ENCODE measurements at regions not wholly inside any gene's neighbourhood (a gene's known extent, or its start where the extent isn't known, plus 50 kb on each side); places are given as distances from the start of the nearest gene placed in this dataset.
"Not testable (repeated sequence)": the region's sequence is repeated elsewhere in the genome, so short reads cannot be mapped to it uniquely, and the experiment has no call there.

- intact Hi-C loops (cut with DNase I, micrococcal nuclease) = no loop called here
- no peak for ATAC-seq
- no peak for DNase-seq
These were observed 106.6 kb upstream of the CTBP2 start for GRCh38 chr10:125266966-125267365.

DNA sequence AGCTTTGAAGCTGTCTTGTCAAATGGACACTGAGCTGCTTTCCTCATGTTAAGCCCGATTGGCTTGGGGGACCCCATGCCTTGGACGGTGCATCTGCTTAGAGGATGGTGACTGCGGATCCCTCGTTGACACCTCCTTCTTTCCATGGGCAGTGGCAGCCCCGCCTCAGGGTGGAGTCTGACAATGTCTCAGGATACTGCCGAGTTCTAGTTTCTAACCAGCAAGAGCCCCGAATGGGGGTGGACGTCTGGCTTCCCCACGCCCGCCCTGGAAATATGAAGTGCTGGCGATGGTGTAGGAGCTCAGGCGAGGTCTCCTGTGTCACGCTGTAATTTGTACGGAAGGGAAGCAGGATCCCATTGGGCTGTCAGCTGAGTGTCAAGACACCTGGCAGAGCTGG lies 106.2 kb upstream of the CTBP2 start:
- ATAC-seq = no peak
- DNase-seq = no peak
- intact Hi-C loops (cut with DNase I, micrococcal nuclease) = no loop called here

DNA sequence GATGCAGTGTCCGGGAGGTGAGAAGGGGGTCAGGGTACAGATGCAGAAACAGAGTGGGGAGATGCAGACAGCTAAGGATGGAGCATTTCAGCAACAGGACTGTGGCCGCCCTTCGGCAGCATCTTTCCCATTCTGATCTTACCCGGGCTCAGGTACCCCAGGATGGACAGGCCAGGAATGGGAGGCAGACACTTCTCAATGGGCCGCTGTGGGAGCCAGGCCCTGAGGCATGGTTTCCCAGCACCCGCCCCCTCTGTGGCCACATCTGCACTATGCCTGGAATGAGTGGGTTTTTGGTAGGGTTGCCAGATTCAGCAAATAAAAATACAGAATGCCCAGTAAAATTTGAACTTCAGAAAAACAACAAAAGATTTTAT lies 105.2 kb upstream of the CTBP2 start:
- DNase-seq (no peak), ATAC-seq (no peak)
- intact Hi-C loops (cut with DNase I, micrococcal nuclease) = no loop called here

GRCh38 chr10:125264757-125265578 lies 104.6 kb upstream of the CTBP2 start:
- ATAC-seq (no peak), DNase-seq (no peak)

GRCh38 chr10:125264091-125264490 lies 103.7 kb upstream of the CTBP2 start:
- ATAC-seq = no peak
- intact Hi-C loops (cut with DNase I, micrococcal nuclease) = no loop called here
- DNase-seq = no peak

More at GRCh38 chr10:125264757-125265578, 104.6 kb upstream of the CTBP2 start:
- intact Hi-C loops (cut with DNase I, micrococcal nuclease) = no loop called here

GRCh38 chr10:125263551-125263950 lies 103.2 kb upstream of the CTBP2 start:
- no peak for DNase-seq
- intact Hi-C loops (cut with DNase I, micrococcal nuclease) = no loop called here
- ATAC-seq = no peak

DNA sequence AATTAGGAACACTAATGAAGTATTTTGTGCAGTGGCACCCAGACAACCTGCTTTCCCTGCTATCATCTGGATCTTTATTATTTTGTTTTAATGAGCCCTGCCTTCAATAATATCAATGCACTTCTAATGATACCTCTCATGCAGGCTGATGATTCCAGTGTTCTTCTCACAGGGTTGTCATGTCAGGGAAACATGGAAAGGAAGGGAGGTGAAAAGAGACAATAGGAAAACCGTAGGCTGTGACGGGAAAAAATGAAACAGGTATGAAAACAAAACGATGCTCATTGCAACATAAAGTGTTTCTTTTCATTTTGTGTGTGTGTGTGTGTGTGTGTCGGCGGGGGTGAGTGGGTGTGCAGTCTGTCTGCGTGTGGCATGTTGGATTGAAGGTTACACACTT lies 102.6 kb upstream of the CTBP2 start:
- no peak for DNase-seq
- no peak for ATAC-seq
- intact Hi-C loops (cut with DNase I, micrococcal nuclease) = no loop called here

DNA sequence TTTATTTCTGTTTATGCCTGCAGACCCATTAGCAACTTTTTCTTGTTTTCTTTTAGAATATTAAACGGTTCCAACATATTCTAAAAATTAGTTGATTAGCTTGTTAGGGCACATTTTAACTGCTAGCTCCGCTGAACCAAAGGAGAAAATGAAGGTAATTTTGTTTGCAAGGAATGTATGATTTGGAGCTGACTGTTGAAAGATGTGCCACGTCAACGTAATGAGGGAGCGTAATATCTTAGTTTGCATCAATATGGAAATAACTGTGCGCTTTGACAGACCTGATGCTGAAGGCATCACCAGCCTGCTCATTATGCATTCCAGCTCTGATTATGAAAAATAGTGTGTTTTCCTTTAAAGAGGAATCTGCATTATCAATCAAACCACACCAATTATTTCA lies 102.0 kb upstream of the CTBP2 start:
- intact Hi-C loops (cut with DNase I, micrococcal nuclease) = no loop called here
- DNase-seq (no peak), ATAC-seq (no peak)

GRCh38 chr10:125261491-125262186 lies 101.3 kb upstream of the CTBP2 start:
- intact Hi-C loops (cut with DNase I, micrococcal nuclease) = no loop called here

DNA sequence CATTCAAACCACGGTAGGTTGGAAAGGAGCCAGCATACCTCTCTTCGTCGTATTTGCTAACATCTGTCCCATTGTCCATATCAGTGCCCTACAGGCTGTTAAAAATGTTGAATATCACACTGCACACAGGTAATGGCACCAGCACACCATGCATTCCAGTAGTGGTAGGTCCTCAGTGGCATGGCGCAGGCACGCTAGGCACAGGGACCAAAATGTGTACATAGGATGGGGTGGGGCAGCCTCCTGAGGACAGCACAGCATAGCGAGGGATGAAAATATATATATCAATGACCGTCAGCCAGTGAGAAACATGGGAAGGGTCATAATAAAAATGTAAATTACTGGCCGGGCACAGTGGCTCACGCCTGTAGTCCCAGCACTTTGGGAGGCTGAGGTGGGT lies 99.9 kb upstream of the CTBP2 start:
- no peak for DNase-seq
- no peak for ATAC-seq

More at GRCh38 chr10:125261491-125262186, 101.3 kb upstream of the CTBP2 start:
- DNase-seq (no peak), ATAC-seq (no peak)

GRCh38 chr10:125259651-125260050 lies 99.3 kb upstream of the CTBP2 start:
- intact Hi-C loops (cut with DNase I, micrococcal nuclease) = no loop called here
- DNase-seq = no peak
- ATAC-seq = no peak

More for the DNA sequence above, 99.9 kb upstream of the CTBP2 start:
- intact Hi-C loops (cut with DNase I, micrococcal nuclease) = no loop called here

DNA sequence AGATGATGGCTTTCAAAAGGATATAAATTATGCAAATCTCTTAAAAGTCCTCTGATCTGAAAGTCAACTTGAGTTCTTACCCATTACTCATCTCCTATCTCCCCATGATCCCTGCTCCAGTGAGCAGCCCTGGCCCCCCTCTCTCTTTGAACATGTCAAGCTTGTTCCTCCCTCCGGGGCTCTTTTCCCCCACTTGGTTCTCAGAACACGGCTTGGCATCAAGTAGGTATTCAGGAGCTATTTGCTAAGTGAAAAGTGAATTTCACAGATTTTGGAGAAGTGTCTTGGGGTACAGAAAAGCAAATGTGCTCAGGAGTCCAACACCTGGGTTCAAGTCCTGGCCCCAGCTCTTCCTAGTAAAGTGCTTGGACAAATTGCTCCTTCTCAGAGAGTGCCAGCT lies 98.3 kb upstream of the CTBP2 start:
- DNase-seq (no peak), ATAC-seq (no peak)
- intact Hi-C loops (cut with DNase I, micrococcal nuclease) = no loop called here

DNA sequence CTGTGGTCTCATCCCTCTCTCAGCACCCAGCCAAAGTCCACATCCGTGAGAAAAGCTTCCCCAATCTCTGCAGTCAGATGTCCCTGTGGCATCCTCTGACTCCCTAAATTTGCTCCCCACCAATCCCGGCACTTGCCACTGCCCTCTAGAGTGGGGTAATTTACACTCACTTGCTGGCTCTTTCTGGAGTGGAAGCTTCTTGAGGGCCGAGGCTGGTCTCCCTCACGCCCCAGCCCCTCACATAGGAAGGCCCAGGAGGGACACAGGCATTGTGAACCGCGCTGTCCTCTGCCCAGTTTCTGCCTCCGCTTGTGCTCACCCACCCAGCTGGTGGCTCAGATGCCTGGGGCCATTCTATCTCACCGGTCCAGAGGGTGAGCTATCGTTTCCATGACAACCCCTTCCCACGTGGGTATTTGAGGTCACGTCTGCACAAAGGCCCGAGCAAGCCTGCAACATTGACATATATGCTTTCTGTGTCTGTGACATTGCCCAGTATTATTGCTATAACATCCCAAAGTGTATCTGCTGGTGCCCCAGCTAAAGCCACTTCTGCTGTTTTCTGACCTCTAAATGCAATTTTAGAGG lies 97.3 kb upstream of the CTBP2 start:
- intact Hi-C loops (cut with DNase I, micrococcal nuclease) = no loop called here
- ATAC-seq = no peak

GRCh38 chr10:125256026-125256425 lies 95.7 kb upstream of the CTBP2 start:
- ATAC-seq = no peak
- no peak for DNase-seq
- intact Hi-C loops (cut with DNase I, micrococcal nuclease) = no loop called here

More for the DNA sequence above, 97.3 kb upstream of the CTBP2 start:
- DNase-seq = no peak

GRCh38 chr10:125252937-125253336 lies 92.6 kb upstream of the CTBP2 start:
- ATAC-seq = no peak
- intact Hi-C loops (cut with DNase I, micrococcal nuclease) = no loop called here
- no peak for DNase-seq

GRCh38 chr10:125250834-125251233 lies 90.5 kb upstream of the CTBP2 start:
- ATAC-seq; DNase-seq; intact Hi-C loops (cut with DNase I, micrococcal nuclease): not testable (repeated sequence)

DNA sequence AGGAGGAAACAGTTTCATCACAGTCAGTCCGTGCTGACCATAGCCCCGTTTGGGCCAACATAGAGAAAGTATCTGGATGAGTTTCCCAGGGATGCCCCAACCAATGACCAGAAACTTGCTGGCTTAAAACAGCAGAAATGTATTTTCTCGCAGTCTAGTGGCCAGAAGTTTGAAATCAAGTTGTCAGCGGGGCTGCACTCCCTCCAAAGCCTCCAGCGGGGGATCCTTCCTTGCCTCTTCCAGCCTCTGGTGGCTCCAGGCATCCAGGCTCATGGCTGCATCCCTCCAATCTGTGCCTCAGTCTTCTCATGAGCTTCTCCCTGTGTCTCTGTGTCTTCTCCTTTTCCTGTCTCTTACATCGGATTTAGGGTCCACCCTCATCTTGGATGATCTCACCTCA lies 89.6 kb upstream of the CTBP2 start:
- ATAC-seq = no peak
- intact Hi-C loops (cut with DNase I, micrococcal nuclease) = no loop called here
- no peak for DNase-seq

GRCh38 chr10:125248489-125248888 lies 88.1 kb upstream of the CTBP2 start:
- DNase-seq (no peak), ATAC-seq (no peak)
- intact Hi-C loops (cut with DNase I, micrococcal nuclease) = no loop called here

DNA sequence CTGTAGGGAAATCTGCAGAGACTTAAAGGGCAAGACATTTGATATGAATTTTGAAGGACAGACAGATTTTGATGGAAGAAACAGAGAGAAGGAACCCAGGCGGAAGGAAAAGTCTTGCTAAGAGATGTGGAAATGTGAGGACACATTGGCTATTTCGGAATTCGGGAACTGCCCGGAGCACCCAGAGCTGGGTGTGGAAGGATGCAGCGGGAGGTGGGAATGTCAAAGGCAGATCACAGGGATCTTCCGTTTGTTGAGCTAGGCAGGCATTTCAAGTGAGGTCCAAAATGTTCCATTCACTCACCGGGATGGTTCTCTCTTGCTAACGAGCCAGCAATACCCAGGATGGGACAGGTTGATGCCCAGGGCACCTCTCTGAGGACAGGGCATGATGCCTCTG lies 87.2 kb upstream of the CTBP2 start:
- ATAC-seq (no peak), DNase-seq (no peak)
- intact Hi-C loops (cut with DNase I, micrococcal nuclease) = no loop called here
